ENCODE measurements at regions not wholly inside any gene's neighbourhood (a gene's known extent, or its start where the extent isn't known, plus 50 kb on each side); places are given as distances from the start of the nearest gene placed in this dataset.

DNA sequence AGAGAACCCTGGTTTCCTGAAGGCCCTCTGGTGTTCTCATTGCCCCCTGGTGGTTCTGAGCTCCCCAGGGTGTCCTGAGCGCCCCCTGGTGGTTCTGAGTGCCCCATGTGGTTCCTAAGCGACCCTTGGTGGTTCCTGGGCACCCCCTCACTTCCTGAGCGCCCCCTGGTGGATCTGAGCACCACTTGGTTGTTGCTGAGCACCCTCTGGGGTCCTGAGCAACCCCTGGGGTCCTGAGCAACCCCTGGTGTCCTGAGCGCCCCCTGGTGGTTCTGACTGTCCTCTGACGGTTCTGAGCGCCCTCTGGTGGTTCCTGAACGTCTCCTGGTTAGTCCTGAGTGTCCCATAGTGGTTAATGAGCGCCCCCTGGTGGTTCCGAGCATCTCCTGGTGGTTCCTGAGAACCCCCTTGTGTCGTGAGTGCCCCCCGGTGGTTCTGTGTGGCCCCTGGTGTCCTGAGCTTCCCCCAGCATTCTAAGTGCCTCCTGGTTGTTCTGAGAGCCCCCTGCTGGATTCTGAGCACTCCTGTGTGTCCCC lies 568.3 kb downstream of the TMEM121 start:
- TF ChIP-seq POLR2AphosphoS5 (IDR thresholded peaks at IDR 0.05; ENCODE audit: low read depth, low read length), result no peak
- TF ChIP-seq POLR2A (IDR thresholded peaks at IDR 0.05; ENCODE audit: low read depth, low read length), result no peak
- TF ChIP-seq TAF1 (IDR thresholded peaks at IDR 0.05; ENCODE audit: borderline replicate concordance, low read depth, low read length), result no peak
